ENCODE measurements at regions not wholly inside any gene's neighbourhood (a gene's known extent, or its start where the extent isn't known, plus 50 kb on each side); places are given as distances from the start of the nearest gene placed in this dataset.

DNA sequence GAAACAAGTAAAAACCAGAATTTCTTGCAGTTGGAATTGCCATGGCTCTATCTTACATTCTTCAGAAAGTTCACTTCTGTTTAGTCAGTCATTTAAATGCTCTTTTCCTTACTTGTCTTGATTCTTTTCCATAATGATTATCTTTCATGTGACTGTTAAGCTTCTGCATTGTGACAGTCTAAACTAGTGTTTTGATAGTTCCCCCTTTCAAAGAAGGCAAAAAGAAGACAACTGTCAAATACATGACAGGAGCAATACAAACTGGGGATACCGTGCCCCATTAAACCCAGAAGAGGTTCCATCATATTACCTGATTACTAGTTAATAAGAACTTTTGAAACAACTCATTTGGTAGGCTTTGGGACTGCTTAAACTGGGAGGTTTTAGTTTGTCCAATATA is 476.2 kb downstream of the PCDH19 start:
- H3K23ac ChIP-seq (ENCODE audit: low read depth, low read length), result no peak overlapping the region
- dilution Hi-C loops (cut with HindIII; ENCODE audit: low sequenced_read_pairs, unreplicated experiment) (no loop called here), in situ Hi-C loops (cut with MboI; ENCODE audit: low sequenced_read_pairs) (no loop called here), intact Hi-C loops (cut with micrococcal nuclease) (no loop called here)
- no peaks in the 10 kb centered on the region for H3K79me1 ChIP-seq (ENCODE audit: low read depth in 1 of 2, low read length in 2 of 2)
- no peak overlapping the region for H3K4ac ChIP-seq (ENCODE audit: low read depth, low read length)
- H3K4me2 ChIP-seq (ENCODE audit: low read depth, low read length), result no peak overlapping the region
- H2AK5ac ChIP-seq (ENCODE audit: low read depth, low read length), result no peak overlapping the region
- BruUV-seq (replicated peaks), result no TSS peak
- H2BK120ac ChIP-seq (ENCODE audit: low read depth, low read length), result no peak overlapping the region
- DNase-seq, result no peak
- no peak overlapping the region for H3K18ac ChIP-seq (ENCODE audit: low read depth, low read length)
- H4K8ac ChIP-seq (ENCODE audit: low read depth in 2 of 2, low read length in 2 of 2), result no peak overlapping the region
- H3K27ac ChIP-seq (ENCODE audit: insufficient read depth, low read length), result no peak overlapping the region
- TF ChIP-seq RFX5 (IDR thresholded peaks at IDR 0.05; ENCODE audit: low read depth, low read length) (no peak), RAD21 (IDR thresholded peaks at IDR 0.05; ENCODE audit: low read length) (no peak), NFE2L2 (IDR thresholded peaks at IDR 0.05; ENCODE audit: low read depth, low read length) (no peak), POLR2A (IDR thresholded peaks at IDR 0.05; ENCODE audit: low read depth, low read length) (no peak)
- no peak overlapping the region for H2BK5ac ChIP-seq (ENCODE audit: low read depth, low read length, poor library complexity, severe bottlenecking)
- no peaks in the 10 kb centered on the region for H3K9me1 ChIP-seq (ENCODE audit: insufficient read depth, low read length)
- no peak overlapping the region for H2AK9ac ChIP-seq (replicated peaks; ENCODE audit: low read depth, low read length, poor library complexity)
- H4K5ac ChIP-seq (ENCODE audit: low read depth, low read length), result no peak overlapping the region
- no peaks in the 10 kb centered on the region for H3K36me3 ChIP-seq (ENCODE audit: control insufficient read depth, insufficient read depth, low read length)
- no peak overlapping the region for H4K91ac ChIP-seq (ENCODE audit: insufficient read depth, low read depth, low read length)
- no peaks in the 10 kb centered on the region for H3K27me3 ChIP-seq (ENCODE audit: control insufficient read depth, insufficient read depth, low read length)
- H3K4me1 ChIP-seq (ENCODE audit: control insufficient read depth, insufficient read depth, low read length), result no peaks in the 10 kb centered on the region
- POLR2A ChIA-PET (ENCODE audit: unreplicated experiment), result no interaction called here
- no peaks in the 10 kb centered on the region for H3K9me3 ChIP-seq (ENCODE audit: control insufficient read depth, insufficient read depth, low read length)
- H2BK20ac ChIP-seq (ENCODE audit: low read depth, low read length), result no peak overlapping the region
- ATAC-seq (ENCODE audit: low read depth), result no peak
- H4K20me1 ChIP-seq (ENCODE audit: insufficient read depth, low read length), result no peaks in the 10 kb centered on the region
- CTCF ChIA-PET, result no interaction called here
- WGBS, 2 experiments (ENCODE audit: extremely low coverage in 2 of 2, insufficient read length in 1 of 2), result no CpG with 5 or more reads among the region's 1 CpG
- no peak overlapping the region for H3K4me3 ChIP-seq (ENCODE audit: insufficient read depth, low read depth, low read length)
- no peak overlapping the region for H2AFZ ChIP-seq (replicated peaks; ENCODE audit: low read length, poor library complexity)
- H3K9ac ChIP-seq (ENCODE audit: low read depth, low read length), result no peak overlapping the region
- no peak overlapping the region for H2BK15ac ChIP-seq (ENCODE audit: low read depth, low read length)
- H3K14ac ChIP-seq (replicated peaks; ENCODE audit: low read depth, low read length), result no peak overlapping the region
- no peak overlapping the region for H3K56ac ChIP-seq (ENCODE audit: extremely low read depth, insufficient read depth, low read length)

Data from IMR-90 (cell line).